PFSK-1 (cell line): ENCODE measurements at regions not wholly inside any gene's neighbourhood (a gene's known extent, or its start where the extent isn't known, plus 50 kb on each side); places are given as distances from the start of the nearest gene placed in this dataset.

Experiments used
- FOXP2 ChIP-seq: optimal IDR thresholded peaks from 2 replicates; pipeline ENCODE3; 2011; ENCODE audit warnings: borderline replicate concordance, control low read depth, inconsistent platforms; ENCODE audit not compliant: insufficient read depth; ENCODE audit errors: extremely low read length, extremely low read depth
- SIN3A ChIP-seq: IDR thresholded peaks from 2 replicates; pipeline ENCODE4 v1.6.1; 2012; ENCODE audit warnings: mild to moderate bottlenecking, low read length, moderate library complexity, borderline replicate concordance; ENCODE audit not compliant: insufficient read depth

DNA sequence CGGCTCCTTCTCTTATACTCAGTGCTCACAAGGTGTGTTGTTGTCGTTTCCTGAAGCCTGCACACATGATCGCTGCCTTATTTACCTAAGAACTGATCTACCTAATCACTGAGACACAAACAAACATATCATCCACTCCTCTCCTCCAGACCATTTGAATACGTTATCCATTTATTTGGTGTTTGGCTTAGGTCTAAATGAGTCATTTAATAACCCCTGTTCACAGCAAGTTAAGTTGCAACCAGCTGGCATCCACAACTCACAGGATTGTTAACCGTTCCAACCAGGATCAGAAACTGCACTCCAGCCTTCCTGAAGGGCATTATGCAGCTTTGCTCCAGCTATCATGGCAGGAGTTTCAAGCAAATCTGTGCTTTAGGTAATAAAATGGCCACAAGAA is 511.1 kb upstream of the MAP3K7 start:
- TF ChIP-seq FOXP2 = no peak
- TF ChIP-seq SIN3A = no peak
